Adrenal gland (tissue), 9 donors: ENCODE measurements at regions not wholly inside any gene's neighbourhood (a gene's known extent, or its start where the extent isn't known, plus 50 kb on each side); places are given as distances from the start of the nearest gene placed in this dataset.

Source experiments
- DNase-seq, 7 donors: peaks; one replicate each; pipeline ENCODE4 v3.0.0-alpha.2; 2019 to 2020
- H3K27ac ChIP-seq, 5 donors: fragments of 200-600 bp; sonication (generic) in 4 of 5; 1 replicate in 3 of 5; 2 replicates in 2 of 5; pipeline versions ENCODE4 v1.5.1 to v1.8.0; 2016 to 2020; ENCODE audit warnings: mild to moderate bottlenecking in 1 of 5
- H3K27me3 ChIP-seq: fragments of 200-600 bp; 2 replicates; pipeline ENCODE4 v1.8.0; 2021
- H3K36me3 ChIP-seq, 2 donors: fragments of 200-600 bp; replicated peaks in 1 of 2; 1 replicate in 1 of 2; 2 replicates in 1 of 2; pipeline versions ENCODE4 v1.5.1 to v1.8.0; 2018 to 2022
- H3K4me1 ChIP-seq, 2 donors: fragments of 200-600 bp; replicated peaks in 1 of 2; 1 replicate in 1 of 2; 2 replicates in 1 of 2; pipeline versions ENCODE4 v1.5.1 to v1.8.0; 2018 to 2021
- H3K4me3 ChIP-seq, 4 donors: fragments of 200-600 bp; sonication (generic) in 3 of 4; one replicate each; pipeline ENCODE4 v1.5.1; 2016 to 2018
- H3K9me3 ChIP-seq, 3 donors: fragments of 200-600 bp; sonication (generic) in 1 of 3; replicated peaks in 1 of 3; 1 replicate in 2 of 3; 2 replicates in 1 of 3; pipeline versions ENCODE4 v1.5.1 to v1.8.0; 2016 to 2021
- POLR2A ChIP-seq, 2 donors: fragments of 450-650 bp; IDR thresholded peaks; one replicate each; pipeline ENCODE4 v1.6.1; 2017; ENCODE audit warnings: antibody characterized with exemption in 2 of 2, mild to moderate bottlenecking in 2 of 2, moderate library complexity in 1 of 2
- WGBS, 4 donors: extraction: QIAGEN DNeasy Blood & Tissue Kit in 2 of 4; methylation state at CpG; one replicate each; pipeline versions ENCODE4 v1.1.5 to v1.1.7; 2013 to 2017; 5-methylcytosine and 5-hydroxymethylcytosine counted together
- intact Hi-C, 2 donors: fragments of 100-400 bp; cut with DNase I; formaldehyde crosslinking; loops; one replicate each; pipeline versions ENCODE4 v1.14.1 to v1.15.0; 2022 to 2023
- TF ChIP-seq, protein P1 (sequence below), 6 experiments: fragments of 450-650 bp in 4 of 6; fragments of 200-600 bp in 2 of 6; sonication (generic) in 1 of 6; IDR thresholded peaks; 1 replicate in 5 of 6; 2 replicates in 1 of 6; pipeline versions ENCODE4 v1.5.1 to v1.8.0; 2016 to 2021; ENCODE audit warnings: antibody characterized with exemption in 6 of 6, mild to moderate bottlenecking in 2 of 6, moderate library complexity in 1 of 6
- donor health status: healthy with polysubstance abuse.
- donor health status: Bipolar disorder and iron deficiency.
- donor health status: DM: yes; HTN: yes; CAD: no.
- donor health status: DM: no; HTN: no; CAD: no.
- donor health status: DM: no; HTN: no; CAD: no.

DNA sequence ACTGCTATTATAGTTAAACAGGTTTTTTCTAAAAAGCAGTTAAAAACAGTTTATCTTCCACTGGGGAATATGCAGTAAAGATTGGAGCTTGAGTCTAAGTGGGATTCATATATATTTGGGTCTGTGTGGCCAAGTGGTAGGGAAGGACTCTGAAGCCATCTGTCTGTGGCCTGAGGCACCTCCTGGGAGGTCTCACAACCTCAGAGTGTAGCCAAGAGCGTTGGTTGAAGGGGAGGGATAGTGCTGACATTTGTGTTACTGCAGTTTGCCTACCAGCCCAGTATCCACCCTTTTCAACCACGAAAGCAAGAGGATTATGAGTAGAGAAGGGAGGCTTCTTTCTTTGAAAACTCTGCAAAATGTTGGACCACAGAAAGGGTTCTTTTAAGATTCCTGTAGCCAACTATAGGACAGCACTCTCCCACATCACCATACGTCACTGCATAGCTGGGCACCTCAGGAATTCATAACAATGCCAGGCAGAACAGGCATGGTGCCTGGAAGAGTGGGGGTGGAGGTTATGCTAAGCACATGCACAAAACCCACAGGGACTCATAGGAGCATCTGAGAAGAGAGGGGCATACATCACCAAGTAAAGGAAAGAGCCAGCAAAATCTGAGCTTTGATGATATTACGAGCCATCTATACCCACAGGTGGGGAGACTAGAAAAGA lies 90.5 kb upstream of the HEY2 start:
- H3K27me3 ChIP-seq: no peaks in the 10 kb centered on the region
- no peaks in the 10 kb centered on the region for H3K4me1 ChIP-seq
- DNase-seq: no peak
- H3K9me3 ChIP-seq: no peaks in the 10 kb centered on the region
- H3K36me3 ChIP-seq: no peaks in the 10 kb centered on the region
- H3K4me3 ChIP-seq: no peak overlapping the region
- intact Hi-C loops: no loop called here
- TF ChIP-seq, protein P1, sequence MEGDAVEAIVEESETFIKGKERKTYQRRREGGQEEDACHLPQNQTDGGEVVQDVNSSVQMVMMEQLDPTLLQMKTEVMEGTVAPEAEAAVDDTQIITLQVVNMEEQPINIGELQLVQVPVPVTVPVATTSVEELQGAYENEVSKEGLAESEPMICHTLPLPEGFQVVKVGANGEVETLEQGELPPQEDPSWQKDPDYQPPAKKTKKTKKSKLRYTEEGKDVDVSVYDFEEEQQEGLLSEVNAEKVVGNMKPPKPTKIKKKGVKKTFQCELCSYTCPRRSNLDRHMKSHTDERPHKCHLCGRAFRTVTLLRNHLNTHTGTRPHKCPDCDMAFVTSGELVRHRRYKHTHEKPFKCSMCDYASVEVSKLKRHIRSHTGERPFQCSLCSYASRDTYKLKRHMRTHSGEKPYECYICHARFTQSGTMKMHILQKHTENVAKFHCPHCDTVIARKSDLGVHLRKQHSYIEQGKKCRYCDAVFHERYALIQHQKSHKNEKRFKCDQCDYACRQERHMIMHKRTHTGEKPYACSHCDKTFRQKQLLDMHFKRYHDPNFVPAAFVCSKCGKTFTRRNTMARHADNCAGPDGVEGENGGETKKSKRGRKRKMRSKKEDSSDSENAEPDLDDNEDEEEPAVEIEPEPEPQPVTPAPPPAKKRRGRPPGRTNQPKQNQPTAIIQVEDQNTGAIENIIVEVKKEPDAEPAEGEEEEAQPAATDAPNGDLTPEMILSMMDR (IDR thresholded peaks at IDR 0.05): no peak
- no peak for TF ChIP-seq POLR2A (IDR thresholded peaks at IDR 0.05)
- no peak overlapping the region for H3K27ac ChIP-seq
- WGBS, 4 donors: 61 to 81% (median 74%) methylated on average over 4 of the region's 4 CpGs

DNA sequence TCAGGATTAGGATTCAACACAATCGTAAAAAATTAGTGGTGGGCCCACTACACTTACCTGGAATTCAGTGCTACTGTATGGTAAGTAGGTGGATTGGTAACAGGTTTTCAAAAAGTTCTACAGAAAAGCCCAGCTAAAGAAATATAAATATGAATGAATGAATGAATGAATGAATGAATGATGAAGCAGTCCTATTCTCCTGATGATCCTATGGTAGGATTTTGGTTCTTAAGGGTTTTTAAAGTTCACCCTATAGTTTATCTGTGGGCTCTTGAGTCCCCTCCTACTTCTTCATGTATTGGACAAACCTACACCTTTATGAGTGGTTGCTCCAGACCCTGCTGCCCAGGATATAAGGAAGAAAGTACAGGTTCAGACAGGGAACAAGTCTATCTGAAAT lies 89.5 kb upstream of the HEY2 start:
- Histone ChIP-seq H3K9me3 (no peaks in the 10 kb centered on the region), H3K36me3 (no peaks in the 10 kb centered on the region), H3K27me3 (no peaks in the 10 kb centered on the region), H3K4me3 (no peak overlapping the region), H3K4me1 (no peaks in the 10 kb centered on the region), H3K27ac (no peak overlapping the region)
- DNase-seq: no peak
- intact Hi-C loops: no loop called here
- TF ChIP-seq, protein P1 (IDR thresholded peaks at IDR 0.05): no peak
- TF ChIP-seq POLR2A (IDR thresholded peaks at IDR 0.05): no peak
- 55 to 82% (median 72%) methylated on average over 1 of the region's 1 CpG for WGBS, 4 donors

DNA sequence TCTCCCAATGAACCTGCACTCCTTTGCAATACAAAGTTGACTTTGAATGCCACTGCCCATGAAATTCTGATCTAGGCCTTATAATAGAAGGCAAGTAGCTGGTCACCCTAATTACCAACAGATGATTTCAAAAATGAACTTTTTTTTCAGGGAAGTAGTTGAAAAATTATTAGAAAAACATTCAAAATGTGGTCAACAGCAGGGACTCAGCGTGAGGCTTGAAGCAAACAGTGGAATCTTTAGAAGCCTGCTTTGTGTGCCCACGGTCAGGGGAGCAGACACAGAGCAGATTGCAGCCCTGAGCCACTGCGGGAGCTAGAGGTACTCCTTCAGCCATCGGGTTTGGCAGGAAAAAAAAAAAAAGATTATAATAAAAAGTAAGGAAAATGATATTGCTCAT lies 87.1 kb upstream of the HEY2 start:
- Histone ChIP-seq H3K27me3 (no peaks in the 10 kb centered on the region), H3K36me3 (no peaks in the 10 kb centered on the region), H3K9me3 (no peaks in the 10 kb centered on the region), H3K27ac (no peak overlapping the region), H3K4me3 (no peak overlapping the region), H3K4me1 (no peaks in the 10 kb centered on the region)
- no peak for DNase-seq
- TF ChIP-seq, protein P1 (IDR thresholded peaks at IDR 0.05): no peak
- TF ChIP-seq POLR2A (IDR thresholded peaks at IDR 0.05): no peak
- 70 to 89% (median 85%) methylated on average over 4 of the region's 4 CpGs for WGBS, 4 donors
- intact Hi-C loops: no loop called here

DNA sequence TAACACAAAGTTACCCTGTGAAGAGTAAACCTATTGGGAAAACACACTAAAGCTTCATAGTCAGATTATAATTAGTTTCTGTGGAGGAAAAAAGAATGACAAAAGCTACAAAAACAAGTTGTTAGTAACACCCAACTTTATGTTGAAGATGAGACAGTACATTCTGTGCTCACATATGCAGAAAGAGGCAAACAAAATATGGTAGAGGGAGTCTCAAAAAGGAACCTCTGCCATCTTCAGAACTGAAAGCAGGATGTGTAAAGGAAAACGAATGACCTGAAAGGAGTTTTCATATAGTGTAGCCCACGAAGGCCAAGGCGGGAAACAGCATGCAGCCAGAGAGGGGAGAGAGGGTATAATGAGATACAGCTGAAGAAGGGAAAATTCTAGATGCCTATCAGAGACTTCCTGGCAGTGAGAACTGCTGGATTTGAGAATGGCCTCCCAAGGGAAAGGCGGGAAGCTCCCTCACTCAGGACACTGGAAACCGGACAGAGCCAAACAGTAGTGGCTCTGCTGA lies 84.1 kb upstream of the HEY2 start:
- Histone ChIP-seq H3K27me3 (no peaks in the 10 kb centered on the region), H3K36me3 (no peaks in the 10 kb centered on the region), H3K9me3 (no peaks in the 10 kb centered on the region), H3K27ac (no peak overlapping the region), H3K4me3 (no peak overlapping the region), H3K4me1 (no peaks in the 10 kb centered on the region)
- no peak for DNase-seq
- intact Hi-C loops: no loop called here
- no peak for TF ChIP-seq POLR2A (IDR thresholded peaks at IDR 0.05)
- TF ChIP-seq, protein P1 (IDR thresholded peaks at IDR 0.05): no peak
- 75 to 84% (median 79%) methylated on average over 5 of the region's 5 CpGs for WGBS, 4 donors
